HEK293 (cell line): ENCODE measurements at regions not wholly inside any gene's neighbourhood (a gene's known extent, or its start where the extent isn't known, plus 50 kb on each side); places are given as distances from the start of the nearest gene placed in this dataset.

Source experiments
- HOXA7 ChIP-seq: sonication (generic); formaldehyde crosslinking; IDR thresholded peaks from 2 replicates; pipeline ENCODE4 v1.8.1; 2022; ENCODE audit warnings: missing genetic modification reagents, borderline replicate concordance
- KLF16 ChIP-seq: fragments of 450-650 bp; formaldehyde crosslinking; IDR thresholded peaks from 2 replicates; pipeline ENCODE4 v1.5.1; 2017; ENCODE audit warnings: missing biosample characterization, missing genetic modification characterization
- YY1 ChIP-seq: fragments of 450-650 bp; formaldehyde crosslinking; IDR thresholded peaks from 2 replicates; pipeline ENCODE4 v1.5.1; 2018; ENCODE audit warnings: missing biosample characterization, missing genetic modification characterization
- YY2 ChIP-seq: fragments of 450-650 bp; formaldehyde crosslinking; IDR thresholded peaks from 2 replicates; pipeline ENCODE4 v1.5.1; 2016; ENCODE audit warnings: missing biosample characterization, missing genetic modification characterization
- ZNF174 ChIP-seq: fragments of 450-650 bp; formaldehyde crosslinking; IDR thresholded peaks from 2 replicates; pipeline ENCODE4 v1.5.0; 2017; ENCODE audit warnings: missing biosample characterization, mild to moderate bottlenecking, missing genetic modification characterization
- ZNF221 ChIP-seq: fragments of 450-650 bp; formaldehyde crosslinking; IDR thresholded peaks from 2 replicates; pipeline ENCODE4 v1.5.1; 2017; ENCODE audit warnings: missing biosample characterization, missing genetic modification characterization, borderline replicate concordance
- ZNF24 ChIP-seq: fragments of 450-650 bp; formaldehyde crosslinking; IDR thresholded peaks from 2 replicates; pipeline ENCODE4 v1.5.1; 2016; ENCODE audit warnings: missing biosample characterization, missing genetic modification characterization
- ZNF366 ChIP-seq: fragments of 450-650 bp; formaldehyde crosslinking; conservative IDR thresholded peaks from 2 replicates; pipeline ENCODE4 v1.5.1; 2016; ENCODE audit warnings: missing biosample characterization, missing genetic modification characterization
- ZNF488 ChIP-seq: fragments of 450-650 bp; formaldehyde crosslinking; IDR thresholded peaks from 2 replicates; pipeline ENCODE4 v1.5.1; 2016; ENCODE audit warnings: missing biosample characterization, missing genetic modification characterization
- ZNF776 ChIP-seq: fragments of 450-650 bp; formaldehyde crosslinking; IDR thresholded peaks from 2 replicates; pipeline ENCODE4 v1.5.0; 2017; ENCODE audit warnings: missing biosample characterization, missing genetic modification characterization, borderline replicate concordance
- TF ChIP-seq, protein P1 (sequence below): fragments of 450-650 bp; formaldehyde crosslinking; IDR thresholded peaks from 2 replicates; pipeline ENCODE4 v1.5.1; 2016; ENCODE audit warnings: missing biosample characterization, missing genetic modification characterization
- TF ChIP-seq, protein P2 (sequence below): fragments of 450-650 bp; formaldehyde crosslinking; IDR thresholded peaks from 2 replicates; pipeline ENCODE4 v1.5.1; 2016; ENCODE audit warnings: missing biosample characterization, missing genetic modification characterization, borderline replicate concordance
- TF ChIP-seq, protein P3 (sequence below): fragments of 450-650 bp; IDR thresholded peaks from 2 replicates; pipeline ENCODE4 v1.5.1; 2018; ENCODE audit warnings: missing biosample characterization, missing genetic modification characterization

GRCh38 chr5:36826694-36827093 is 49.9 kb upstream of the NIPBL start (continued):
- TF ChIP-seq ZNF488 (tag by site-specific recombination) (no peak), ZNF24 (tag by site-specific recombination) (no peak), ZNF776 (tag by site-specific recombination) (peak; percentile 75; the same call in 1 of the 2 replicates), YY1 (tag by site-specific recombination) (no peak), HOXA7 (CRISPR knock-in tag) (no peak), KLF16 (no peak), ZNF174 (no peak), ZNF221 (no peak), ZNF366 (tag by site-specific recombination) (peak; percentile 99), YY2 (tag by site-specific recombination) (no peak)
- TF ChIP-seq, protein P1, sequence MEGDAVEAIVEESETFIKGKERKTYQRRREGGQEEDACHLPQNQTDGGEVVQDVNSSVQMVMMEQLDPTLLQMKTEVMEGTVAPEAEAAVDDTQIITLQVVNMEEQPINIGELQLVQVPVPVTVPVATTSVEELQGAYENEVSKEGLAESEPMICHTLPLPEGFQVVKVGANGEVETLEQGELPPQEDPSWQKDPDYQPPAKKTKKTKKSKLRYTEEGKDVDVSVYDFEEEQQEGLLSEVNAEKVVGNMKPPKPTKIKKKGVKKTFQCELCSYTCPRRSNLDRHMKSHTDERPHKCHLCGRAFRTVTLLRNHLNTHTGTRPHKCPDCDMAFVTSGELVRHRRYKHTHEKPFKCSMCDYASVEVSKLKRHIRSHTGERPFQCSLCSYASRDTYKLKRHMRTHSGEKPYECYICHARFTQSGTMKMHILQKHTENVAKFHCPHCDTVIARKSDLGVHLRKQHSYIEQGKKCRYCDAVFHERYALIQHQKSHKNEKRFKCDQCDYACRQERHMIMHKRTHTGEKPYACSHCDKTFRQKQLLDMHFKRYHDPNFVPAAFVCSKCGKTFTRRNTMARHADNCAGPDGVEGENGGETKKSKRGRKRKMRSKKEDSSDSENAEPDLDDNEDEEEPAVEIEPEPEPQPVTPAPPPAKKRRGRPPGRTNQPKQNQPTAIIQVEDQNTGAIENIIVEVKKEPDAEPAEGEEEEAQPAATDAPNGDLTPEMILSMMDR (tag by site-specific recombination) = no peak
- TF ChIP-seq, protein P2, sequence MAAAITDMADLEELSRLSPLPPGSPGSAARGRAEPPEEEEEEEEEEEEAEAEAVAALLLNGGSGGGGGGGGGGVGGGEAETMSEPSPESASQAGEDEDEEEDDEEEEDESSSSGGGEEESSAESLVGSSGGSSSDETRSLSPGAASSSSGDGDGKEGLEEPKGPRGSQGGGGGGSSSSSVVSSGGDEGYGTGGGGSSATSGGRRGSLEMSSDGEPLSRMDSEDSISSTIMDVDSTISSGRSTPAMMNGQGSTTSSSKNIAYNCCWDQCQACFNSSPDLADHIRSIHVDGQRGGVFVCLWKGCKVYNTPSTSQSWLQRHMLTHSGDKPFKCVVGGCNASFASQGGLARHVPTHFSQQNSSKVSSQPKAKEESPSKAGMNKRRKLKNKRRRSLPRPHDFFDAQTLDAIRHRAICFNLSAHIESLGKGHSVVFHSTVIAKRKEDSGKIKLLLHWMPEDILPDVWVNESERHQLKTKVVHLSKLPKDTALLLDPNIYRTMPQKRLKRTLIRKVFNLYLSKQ = no peak
- TF ChIP-seq, protein P3, sequence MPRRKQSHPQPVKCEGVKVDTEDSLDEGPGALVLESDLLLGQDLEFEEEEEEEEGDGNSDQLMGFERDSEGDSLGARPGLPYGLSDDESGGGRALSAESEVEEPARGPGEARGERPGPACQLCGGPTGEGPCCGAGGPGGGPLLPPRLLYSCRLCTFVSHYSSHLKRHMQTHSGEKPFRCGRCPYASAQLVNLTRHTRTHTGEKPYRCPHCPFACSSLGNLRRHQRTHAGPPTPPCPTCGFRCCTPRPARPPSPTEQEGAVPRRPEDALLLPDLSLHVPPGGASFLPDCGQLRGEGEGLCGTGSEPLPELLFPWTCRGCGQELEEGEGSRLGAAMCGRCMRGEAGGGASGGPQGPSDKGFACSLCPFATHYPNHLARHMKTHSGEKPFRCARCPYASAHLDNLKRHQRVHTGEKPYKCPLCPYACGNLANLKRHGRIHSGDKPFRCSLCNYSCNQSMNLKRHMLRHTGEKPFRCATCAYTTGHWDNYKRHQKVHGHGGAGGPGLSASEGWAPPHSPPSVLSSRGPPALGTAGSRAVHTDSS (tag by site-specific recombination) = no peak
